GM19372 (cell line): ENCODE measurements at regions not wholly inside any gene's neighbourhood (a gene's known extent, or its start where the extent isn't known, plus 50 kb on each side); places are given as distances from the start of the nearest gene placed in this dataset.
"Not testable (repeated sequence)": the region's sequence is repeated elsewhere in the genome, so short reads cannot be mapped to it uniquely, and the experiment has no call there.

ENCODE experiments used
- ATAC-seq: cut with Tn5 transposase; IDR thresholded peaks from one replicate; pipeline ENCODE4 v1.9.1; 2021; ENCODE audit warnings: mild to moderate bottlenecking, low read depth, moderate library complexity; ENCODE audit not compliant: unreplicated experiment

- ATAC-seq: no peak
These were observed 193.7 kb downstream of the TTC39B start for GRCh38 chr9:15113288-15113687.

- no peak for ATAC-seq
These were observed 195.9 kb downstream of the TTC39B start for GRCh38 chr9:15111071-15111470.

- peak; percentile 79 for ATAC-seq
These were observed 194.7 kb upstream of the FREM1 start for GRCh38 chr9:15104826-15105420.

- no peak for ATAC-seq
These were observed 193.1 kb upstream of the FREM1 start for GRCh38 chr9:15103290-15103689.

- ATAC-seq: no peak
These were observed 190.9 kb upstream of the FREM1 start for GRCh38 chr9:15101095-15101494.

GRCh38 chr9:15100571-15100970 is 190.3 kb upstream of the FREM1 start:
- no peak for ATAC-seq

GRCh38 chr9:15096972-15097371 is 186.7 kb upstream of the FREM1 start:
- ATAC-seq: no peak

GRCh38 chr9:15086778-15087324 is 176.6 kb upstream of the FREM1 start:
- ATAC-seq: no peak

- no peak for ATAC-seq
These were observed 176.0 kb upstream of the FREM1 start for GRCh38 chr9:15086156-15086763.

- ATAC-seq: no peak
These were observed 171.0 kb upstream of the FREM1 start for GRCh38 chr9:15081021-15081753.

GRCh38 chr9:15080401-15080800 is 170.2 kb upstream of the FREM1 start:
- no peak for ATAC-seq

- no peak for ATAC-seq
These were observed 169.8 kb upstream of the FREM1 start for GRCh38 chr9:15079989-15080388.

- no peak for ATAC-seq
These were observed 167.9 kb upstream of the FREM1 start for GRCh38 chr9:15077946-15078729.

GRCh38 chr9:15073620-15074019 is 163.4 kb upstream of the FREM1 start:
- no peak for ATAC-seq

- no peak for ATAC-seq
These were observed 160.5 kb upstream of the FREM1 start for GRCh38 chr9:15070716-15071115.

GRCh38 chr9:15069106-15069505 is 158.9 kb upstream of the FREM1 start:
- ATAC-seq: no peak

GRCh38 chr9:15068261-15068660 is 158.0 kb upstream of the FREM1 start:
- no peak for ATAC-seq

- ATAC-seq: no peak
These were observed 148.8 kb upstream of the FREM1 start for GRCh38 chr9:15059003-15059402.

- no peak for ATAC-seq
These were observed 148.0 kb upstream of the FREM1 start for GRCh38 chr9:15058236-15058635.

- not testable (repeated sequence) for ATAC-seq
These were observed 145.1 kb upstream of the FREM1 start for GRCh38 chr9:15055284-15055683.

GRCh38 chr9:15048772-15049171 is 138.5 kb upstream of the FREM1 start:
- no peak for ATAC-seq
